Type B pancreatic cell (in vitro differentiated cells): ENCODE measurements at regions not wholly inside any gene's neighbourhood (a gene's known extent, or its start where the extent isn't known, plus 50 kb on each side); places are given as distances from the start of the nearest gene placed in this dataset.

Experiments
- DNase-seq: peaks from one replicate; pipeline ENCODE4 v3.0.0; 2021; ENCODE audit warnings: mixed read lengths; ENCODE audit not compliant: unreplicated experiment; ENCODE audit errors: extremely low spot score
- H3K27ac Mint-ChIP-seq: 2 replicates; pipeline ENCODE4 v1.8.0; 2021; ENCODE audit warnings: mild to moderate bottlenecking, mixed read lengths
- H3K27me3 Mint-ChIP-seq: 2 replicates; pipeline ENCODE4 v1.8.0; 2021; ENCODE audit warnings: mixed read lengths
- H3K36me3 Mint-ChIP-seq: 2 replicates; pipeline ENCODE4 v1.8.0; 2021; ENCODE audit warnings: mixed read lengths
- H3K4me1 Mint-ChIP-seq: one replicate; pipeline ENCODE4 v1.8.0; 2021; ENCODE audit warnings: mixed read lengths; ENCODE audit not compliant: unreplicated experiment
- H3K4me3 Mint-ChIP-seq: 2 replicates; pipeline ENCODE4 v1.8.0; 2021; ENCODE audit warnings: mild to moderate bottlenecking, mixed read lengths
- H3K9me3 Mint-ChIP-seq: 2 replicates; pipeline ENCODE4 v1.8.0; 2021; ENCODE audit warnings: mixed read lengths
- CTCF ChIP-seq: fragments of 200-600 bp; sonication (generic); conservative IDR thresholded peaks from 2 replicates; pipeline ENCODE4 v1.5.0; 2021; ENCODE audit warnings: antibody characterized with exemption, mild to moderate bottlenecking

DNA sequence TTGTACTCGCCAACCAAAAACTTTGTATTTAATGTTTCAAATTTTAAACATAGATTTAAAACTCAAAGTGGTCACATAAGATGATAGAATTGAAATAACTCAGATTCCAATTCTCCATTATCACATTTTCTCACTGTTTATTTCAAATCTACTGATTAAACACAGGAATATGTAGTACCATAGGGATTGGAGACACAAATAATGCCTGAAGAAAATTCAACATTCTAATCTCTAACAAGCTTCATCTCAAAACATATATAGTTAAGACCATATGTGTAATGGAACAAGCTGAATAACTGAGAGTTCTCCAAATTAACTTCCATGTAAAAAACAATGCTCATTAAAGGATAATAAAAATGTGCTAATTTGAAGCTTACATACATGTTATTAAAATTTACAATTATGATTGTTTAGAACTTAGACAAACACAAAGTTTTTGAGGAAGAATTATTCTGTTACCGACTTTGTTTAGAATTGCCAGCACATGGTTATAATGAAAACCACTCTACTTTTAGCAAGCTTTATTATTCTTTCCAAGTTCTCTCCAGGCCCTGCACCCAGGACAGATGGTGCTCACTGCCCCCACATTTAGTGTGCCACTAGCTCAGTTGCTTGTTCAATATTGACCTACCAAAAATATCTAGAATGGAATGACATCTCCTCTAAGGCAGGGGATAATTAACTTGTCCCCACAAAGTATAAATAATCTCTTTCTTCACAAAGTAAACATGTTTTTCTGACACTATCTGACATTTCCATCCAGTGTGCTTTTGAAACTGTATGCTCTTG is 467.2 kb downstream of the TTLL7 start:
- H3K9me3 Mint-ChIP-seq = peaks cover 7% of the 10 kb centered on the region
- no peak overlapping the region for H3K27ac Mint-ChIP-seq
- no peak for DNase-seq
- no peak overlapping the region for H3K4me3 Mint-ChIP-seq
- no peaks in the 10 kb centered on the region for H3K36me3 Mint-ChIP-seq
- TF ChIP-seq CTCF = no peak
- no peaks in the 10 kb centered on the region for H3K4me1 Mint-ChIP-seq
- H3K27me3 Mint-ChIP-seq = no peaks in the 10 kb centered on the region

DNA sequence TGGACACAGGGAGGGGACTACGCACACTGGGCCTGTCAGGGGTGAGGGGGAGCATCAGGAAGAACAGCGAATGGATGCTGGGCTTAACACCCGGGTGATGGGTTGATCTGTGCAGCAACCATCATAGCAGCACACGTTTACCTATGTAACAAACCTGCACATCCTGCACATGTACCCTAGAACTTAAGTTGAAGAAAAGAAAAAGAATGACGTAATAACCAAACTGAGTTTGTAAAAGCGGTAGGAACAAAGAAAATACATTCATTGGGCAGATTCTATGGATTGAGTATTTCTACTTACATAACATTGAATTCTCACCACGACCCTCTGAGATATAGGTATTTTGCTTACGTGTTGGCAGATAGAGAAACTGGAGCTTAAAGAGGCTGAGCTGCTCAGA is 468.4 kb downstream of the TTLL7 start:
- Mint-ChIP-seq H3K27me3 (no peaks in the 10 kb centered on the region), H3K27ac (no peak overlapping the region), H3K4me1 (no peaks in the 10 kb centered on the region), H3K4me3 (no peak overlapping the region), H3K9me3 (peaks cover 7% of the 10 kb centered on the region), H3K36me3 (no peaks in the 10 kb centered on the region)
- no peak for DNase-seq
- TF ChIP-seq CTCF = no peak

DNA sequence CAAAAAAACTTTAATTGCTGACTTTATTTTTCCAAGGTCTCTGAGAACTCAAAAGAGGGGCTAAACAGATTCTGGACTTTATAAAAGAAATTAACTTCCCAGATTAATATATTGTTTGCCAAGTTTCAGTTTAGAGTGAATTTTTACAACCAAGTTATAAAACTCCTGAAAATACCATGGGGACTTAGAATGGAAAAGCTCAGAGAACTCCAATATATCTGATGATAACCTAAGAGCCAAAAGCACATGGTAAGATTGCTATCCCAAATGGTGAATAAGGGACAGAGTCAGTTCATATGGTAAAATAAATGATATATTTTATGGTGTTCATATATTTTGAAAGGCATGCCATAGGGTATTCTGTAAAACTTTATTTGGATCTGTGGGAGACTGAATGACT is 470.9 kb downstream of the TTLL7 start:
- Mint-ChIP-seq H3K27me3 (no peaks in the 10 kb centered on the region), H3K9me3 (no peaks in the 10 kb centered on the region), H3K4me3 (no peak overlapping the region), H3K27ac (no peak overlapping the region), H3K4me1 (no peaks in the 10 kb centered on the region), H3K36me3 (no peaks in the 10 kb centered on the region)
- TF ChIP-seq CTCF = no peak
- DNase-seq = no peak

GRCh38 chr1:83520797-83521196 is 478.1 kb downstream of the TTLL7 start:
- H3K4me3 Mint-ChIP-seq = no peak overlapping the region

GRCh38 chr1:83516369-83516768 is 482.6 kb downstream of the TTLL7 start:
- DNase-seq = no peak
- Mint-ChIP-seq H3K9me3 (no peaks in the 10 kb centered on the region), H3K36me3 (no peaks in the 10 kb centered on the region), H3K27me3 (no peaks in the 10 kb centered on the region), H3K27ac (no peak overlapping the region), H3K4me1 (peaks cover 7% of the 10 kb centered on the region), H3K4me3 (no peak overlapping the region)
- no peak for TF ChIP-seq CTCF

More at GRCh38 chr1:83520797-83521196, 478.1 kb downstream of the TTLL7 start:
- TF ChIP-seq CTCF = no peak
- Mint-ChIP-seq H3K4me1 (peaks cover 7% of the 10 kb centered on the region), H3K27me3 (no peaks in the 10 kb centered on the region), H3K27ac (no peak overlapping the region), H3K9me3 (no peaks in the 10 kb centered on the region), H3K36me3 (no peaks in the 10 kb centered on the region)
- DNase-seq = no peak
